ENCODE measurements at regions not wholly inside any gene's neighbourhood (a gene's known extent, or its start where the extent isn't known, plus 50 kb on each side); places are given as distances from the start of the nearest gene placed in this dataset.

DNA sequence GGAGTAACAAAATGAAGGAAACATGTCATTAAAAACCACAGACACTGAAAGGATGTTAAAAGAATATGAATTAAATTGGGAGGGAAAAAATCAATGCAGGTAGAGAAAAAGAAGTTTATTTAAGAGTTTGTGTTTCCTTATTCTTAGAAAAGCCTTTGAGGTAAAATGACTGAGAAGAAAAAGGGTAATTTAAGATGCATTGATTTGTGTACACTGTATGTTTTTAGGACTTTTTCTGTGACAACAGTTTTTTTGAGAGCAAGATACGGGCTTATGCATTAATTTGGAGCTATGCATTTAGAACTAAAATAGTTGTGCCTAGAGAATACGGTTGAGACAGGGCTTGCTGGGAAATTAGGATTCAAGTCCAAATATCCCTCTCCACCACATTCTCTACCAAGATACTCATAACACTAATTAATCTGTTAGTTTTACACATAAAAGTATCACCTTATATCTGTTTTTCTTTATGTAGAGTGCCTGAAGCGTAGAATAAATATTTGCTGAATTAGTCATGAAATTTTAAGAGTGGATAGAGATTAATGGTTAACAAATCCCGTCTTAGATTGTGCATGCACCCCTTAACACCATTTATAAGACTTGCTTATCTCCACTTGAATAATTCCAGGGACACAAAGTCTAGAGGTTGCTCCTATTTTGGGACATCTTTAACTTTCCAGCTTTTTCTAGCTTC, 232.5 kb downstream of the PCDH7 start:
- Histone ChIP-seq H3K36me3 (ENCODE audit: control insufficient read depth, insufficient read depth, low read length) (no peaks in the 10 kb centered on the region), H3K4me3 (ENCODE audit: low read length) (no peak overlapping the region), H3K9me3 (ENCODE audit: control insufficient read depth, insufficient read depth, low read length) (no peaks in the 10 kb centered on the region), H3K4me1 (ENCODE audit: control insufficient read depth, insufficient read depth, low read length) (no peaks in the 10 kb centered on the region), H3K27ac (ENCODE audit: low read length) (no peak overlapping the region), H3K27me3 (ENCODE audit: control insufficient read depth, insufficient read depth, low read length) (no peaks in the 10 kb centered on the region)
- DNase-seq (ENCODE audit: low read depth, low spot score): no peak
- WGBS (ENCODE audit: insufficient coverage, insufficient read length): no CpG with 5 or more reads among the region's 4 CpGs

- Histone ChIP-seq H3K27ac (ENCODE audit: low read length) (no peak overlapping the region), H3K9me3 (ENCODE audit: control insufficient read depth, insufficient read depth, low read length) (no peaks in the 10 kb centered on the region), H3K36me3 (ENCODE audit: control insufficient read depth, insufficient read depth, low read length) (no peaks in the 10 kb centered on the region), H3K27me3 (ENCODE audit: control insufficient read depth, insufficient read depth, low read length) (no peaks in the 10 kb centered on the region), H3K4me3 (ENCODE audit: low read length) (no peak overlapping the region), H3K4me1 (ENCODE audit: control insufficient read depth, insufficient read depth, low read length) (no peaks in the 10 kb centered on the region)
- WGBS (ENCODE audit: insufficient coverage, insufficient read length): no CpG with 5 or more reads among the region's 1 CpG
- DNase-seq (ENCODE audit: low read depth, low spot score): no peak
These were observed 233.6 kb downstream of the PCDH7 start for GRCh38 chr4:30953799-30954198.

GRCh38 chr4:30956916-30957315, 236.7 kb downstream of the PCDH7 start:
- no peak overlapping the region for H3K27ac ChIP-seq (ENCODE audit: low read length)
- H3K27me3 ChIP-seq (ENCODE audit: control insufficient read depth, insufficient read depth, low read length): no peaks in the 10 kb centered on the region
- no CpG with 5 or more reads among the region's 6 CpGs for WGBS (ENCODE audit: insufficient coverage, insufficient read length)
- no peaks in the 10 kb centered on the region for H3K9me3 ChIP-seq (ENCODE audit: control insufficient read depth, insufficient read depth, low read length)
- H3K4me1 ChIP-seq (ENCODE audit: control insufficient read depth, insufficient read depth, low read length): no peaks in the 10 kb centered on the region
- no peaks in the 10 kb centered on the region for H3K36me3 ChIP-seq (ENCODE audit: control insufficient read depth, insufficient read depth, low read length)
- no peak for DNase-seq (ENCODE audit: low read depth, low spot score)
- no peak overlapping the region for H3K4me3 ChIP-seq (ENCODE audit: low read length)

DNA sequence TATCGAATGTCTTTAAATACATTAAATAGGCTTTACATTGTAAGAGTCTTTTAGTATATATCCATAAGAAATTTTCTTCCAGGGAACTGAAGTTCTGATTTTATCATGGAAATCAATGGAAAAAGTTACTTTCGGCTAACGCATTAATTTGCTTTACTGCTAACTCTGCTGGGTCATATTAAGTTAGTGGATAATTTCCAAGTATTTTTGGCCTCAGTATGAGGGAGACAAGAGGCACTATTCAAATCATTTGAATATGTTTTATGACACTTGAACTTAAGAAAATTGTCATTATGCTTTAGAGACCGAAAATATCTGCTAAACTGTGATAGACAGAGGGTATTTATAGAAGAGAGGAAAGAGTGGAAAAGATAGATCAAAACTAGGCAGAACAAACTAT, 237.5 kb downstream of the PCDH7 start:
- no peaks in the 10 kb centered on the region for H3K9me3 ChIP-seq (ENCODE audit: control insufficient read depth, insufficient read depth, low read length)
- DNase-seq (ENCODE audit: low read depth, low spot score): no peak
- no peaks in the 10 kb centered on the region for H3K27me3 ChIP-seq (ENCODE audit: control insufficient read depth, insufficient read depth, low read length)
- no peak overlapping the region for H3K27ac ChIP-seq (ENCODE audit: low read length)
- WGBS (ENCODE audit: insufficient coverage, insufficient read length): no CpG with 5 or more reads among the region's 4 CpGs
- no peaks in the 10 kb centered on the region for H3K4me1 ChIP-seq (ENCODE audit: control insufficient read depth, insufficient read depth, low read length)
- H3K36me3 ChIP-seq (ENCODE audit: control insufficient read depth, insufficient read depth, low read length): no peaks in the 10 kb centered on the region
- H3K4me3 ChIP-seq (ENCODE audit: low read length): no peak overlapping the region

DNA sequence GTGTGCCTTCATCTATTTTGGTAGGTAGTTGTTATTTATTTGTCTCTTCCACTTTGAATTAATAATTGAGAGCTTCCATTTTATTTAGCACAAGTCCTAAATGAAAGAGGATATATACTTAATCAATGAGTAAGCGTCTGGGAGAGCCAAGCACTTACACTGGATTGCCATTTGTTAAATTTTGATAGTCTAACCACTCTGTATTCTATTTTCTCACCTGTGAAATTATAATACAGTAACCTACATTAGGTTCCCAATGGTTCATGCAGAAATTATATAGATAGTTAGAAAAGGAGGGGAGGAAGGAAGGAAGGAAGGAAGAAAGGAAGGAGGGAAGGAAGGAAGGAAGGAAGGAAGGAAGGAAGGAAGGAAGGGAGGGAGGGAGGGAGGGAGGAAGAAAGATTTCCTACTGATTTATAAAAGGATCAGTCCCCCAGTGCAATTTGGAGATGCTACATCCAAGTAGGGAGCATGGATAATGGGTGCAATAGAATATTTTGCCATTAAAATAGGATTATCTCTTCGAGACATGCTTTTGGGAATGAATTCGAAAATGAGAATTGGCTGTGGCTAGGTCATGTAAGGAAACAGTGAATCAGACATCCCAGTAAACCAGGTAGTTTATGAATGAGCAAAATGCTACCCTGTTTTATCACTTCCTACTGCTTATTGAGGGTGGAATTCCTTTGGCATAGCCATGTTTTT, 239.8 kb downstream of the PCDH7 start:
- H3K27me3 ChIP-seq (ENCODE audit: control insufficient read depth, insufficient read depth, low read length): no peaks in the 10 kb centered on the region
- H3K4me3 ChIP-seq (ENCODE audit: low read length): no peak overlapping the region
- H3K4me1 ChIP-seq (ENCODE audit: control insufficient read depth, insufficient read depth, low read length): no peaks in the 10 kb centered on the region
- no peaks in the 10 kb centered on the region for H3K9me3 ChIP-seq (ENCODE audit: control insufficient read depth, insufficient read depth, low read length)
- no peaks in the 10 kb centered on the region for H3K36me3 ChIP-seq (ENCODE audit: control insufficient read depth, insufficient read depth, low read length)
- no peak for DNase-seq (ENCODE audit: low read depth, low spot score)
- no CpG with 5 or more reads among the region's 3 CpGs for WGBS (ENCODE audit: insufficient coverage, insufficient read length)
- no peak overlapping the region for H3K27ac ChIP-seq (ENCODE audit: low read length)

DNA sequence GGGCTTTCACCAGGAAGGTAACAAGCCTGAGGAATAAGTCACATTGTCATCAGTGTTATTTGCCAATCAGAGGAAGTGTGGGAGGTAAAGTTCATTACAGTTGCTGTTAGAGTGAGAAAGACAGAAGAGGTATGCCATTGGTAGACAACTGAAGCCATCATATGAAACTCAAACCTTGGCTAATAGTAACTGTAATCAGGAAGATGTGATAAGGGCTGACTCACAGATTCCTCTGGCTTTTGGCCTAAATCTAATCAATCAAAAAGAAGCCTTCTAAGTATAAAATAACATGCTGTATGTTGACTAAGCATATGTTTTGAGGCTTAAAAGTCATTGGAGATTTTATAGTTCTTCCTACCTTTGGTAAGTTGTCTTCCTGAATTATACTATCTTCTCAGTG, 242.8 kb downstream of the PCDH7 start:
- H3K36me3 ChIP-seq (ENCODE audit: control insufficient read depth, insufficient read depth, low read length): no peaks in the 10 kb centered on the region
- no peaks in the 10 kb centered on the region for H3K9me3 ChIP-seq (ENCODE audit: control insufficient read depth, insufficient read depth, low read length)
- DNase-seq (ENCODE audit: low read depth, low spot score): no peak
- H3K27ac ChIP-seq (ENCODE audit: low read length): no peak overlapping the region
- no peak overlapping the region for H3K4me3 ChIP-seq (ENCODE audit: low read length)
- H3K4me1 ChIP-seq (ENCODE audit: control insufficient read depth, insufficient read depth, low read length): no peaks in the 10 kb centered on the region
- no peaks in the 10 kb centered on the region for H3K27me3 ChIP-seq (ENCODE audit: control insufficient read depth, insufficient read depth, low read length)

DNA sequence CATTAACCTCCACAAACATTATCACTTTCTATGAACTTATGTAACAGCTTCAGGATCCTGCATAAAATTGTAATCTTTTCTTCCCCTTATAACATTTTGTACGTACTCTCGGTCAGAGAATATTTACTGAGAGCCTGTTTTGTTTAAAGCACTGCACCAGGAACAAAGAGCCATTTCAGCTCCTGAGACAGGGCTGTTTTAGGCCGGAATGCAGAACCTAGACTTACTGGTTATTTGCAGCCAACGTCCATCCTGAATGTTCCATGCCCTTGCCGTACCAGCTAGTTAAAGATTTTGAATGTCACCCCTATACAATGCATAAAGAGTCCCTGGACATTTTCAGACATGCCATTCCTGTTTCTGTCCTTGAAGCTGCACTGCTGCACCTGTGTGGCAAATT, 248.8 kb downstream of the PCDH7 start:
- no peaks in the 10 kb centered on the region for H3K27me3 ChIP-seq (ENCODE audit: control insufficient read depth, insufficient read depth, low read length)
- H3K4me1 ChIP-seq (ENCODE audit: control insufficient read depth, insufficient read depth, low read length): no peaks in the 10 kb centered on the region
- DNase-seq (ENCODE audit: low read depth, low spot score): no peak
- no peaks in the 10 kb centered on the region for H3K36me3 ChIP-seq (ENCODE audit: control insufficient read depth, insufficient read depth, low read length)
- WGBS (ENCODE audit: insufficient coverage, insufficient read length): no CpG with 5 or more reads among the region's 5 CpGs
- no peaks in the 10 kb centered on the region for H3K9me3 ChIP-seq (ENCODE audit: control insufficient read depth, insufficient read depth, low read length)
- no peak overlapping the region for H3K27ac ChIP-seq (ENCODE audit: low read length)
- H3K4me3 ChIP-seq (ENCODE audit: low read length): no peak overlapping the region

- H3K4me1 ChIP-seq (ENCODE audit: control insufficient read depth, insufficient read depth, low read length): no peaks in the 10 kb centered on the region
- no peak overlapping the region for H3K27ac ChIP-seq (ENCODE audit: low read length)
- no peak for DNase-seq (ENCODE audit: low read depth, low spot score)
- no peak overlapping the region for H3K4me3 ChIP-seq (ENCODE audit: low read length)
- no peaks in the 10 kb centered on the region for H3K27me3 ChIP-seq (ENCODE audit: control insufficient read depth, insufficient read depth, low read length)
- no peaks in the 10 kb centered on the region for H3K9me3 ChIP-seq (ENCODE audit: control insufficient read depth, insufficient read depth, low read length)
- WGBS (ENCODE audit: insufficient coverage, insufficient read length): 100% methylated on average over 1 of the region's 3 CpGs
- no peaks in the 10 kb centered on the region for H3K36me3 ChIP-seq (ENCODE audit: control insufficient read depth, insufficient read depth, low read length)
These were observed 252.4 kb downstream of the PCDH7 start for GRCh38 chr4:30972542-30972941.

- Histone ChIP-seq H3K27ac (ENCODE audit: low read length) (no peak overlapping the region), H3K36me3 (ENCODE audit: control insufficient read depth, insufficient read depth, low read length) (no peaks in the 10 kb centered on the region)
These were observed 253.8 kb downstream of the PCDH7 start for GRCh38 chr4:30973993-30974392.

GRCh38 chr4:30979402-30979801, 259.2 kb downstream of the PCDH7 start:
- DNase-seq (ENCODE audit: low read depth, low spot score): no peak
- no peaks in the 10 kb centered on the region for H3K36me3 ChIP-seq (ENCODE audit: control insufficient read depth, insufficient read depth, low read length)
- no peaks in the 10 kb centered on the region for H3K9me3 ChIP-seq (ENCODE audit: control insufficient read depth, insufficient read depth, low read length)
- no peaks in the 10 kb centered on the region for H3K4me1 ChIP-seq (ENCODE audit: control insufficient read depth, insufficient read depth, low read length)
- no CpG with 5 or more reads among the region's 2 CpGs for WGBS (ENCODE audit: insufficient coverage, insufficient read length)
- no peak overlapping the region for H3K4me3 ChIP-seq (ENCODE audit: low read length)
- H3K27me3 ChIP-seq (ENCODE audit: control insufficient read depth, insufficient read depth, low read length): no peaks in the 10 kb centered on the region
- no peak overlapping the region for H3K27ac ChIP-seq (ENCODE audit: low read length)

More at GRCh38 chr4:30973993-30974392, 253.8 kb downstream of the PCDH7 start:
- Histone ChIP-seq H3K27me3 (ENCODE audit: control insufficient read depth, insufficient read depth, low read length) (no peaks in the 10 kb centered on the region), H3K4me3 (ENCODE audit: low read length) (no peak overlapping the region), H3K9me3 (ENCODE audit: control insufficient read depth, insufficient read depth, low read length) (no peaks in the 10 kb centered on the region), H3K4me1 (ENCODE audit: control insufficient read depth, insufficient read depth, low read length) (no peaks in the 10 kb centered on the region)
- no peak for DNase-seq (ENCODE audit: low read depth, low spot score)

DNA sequence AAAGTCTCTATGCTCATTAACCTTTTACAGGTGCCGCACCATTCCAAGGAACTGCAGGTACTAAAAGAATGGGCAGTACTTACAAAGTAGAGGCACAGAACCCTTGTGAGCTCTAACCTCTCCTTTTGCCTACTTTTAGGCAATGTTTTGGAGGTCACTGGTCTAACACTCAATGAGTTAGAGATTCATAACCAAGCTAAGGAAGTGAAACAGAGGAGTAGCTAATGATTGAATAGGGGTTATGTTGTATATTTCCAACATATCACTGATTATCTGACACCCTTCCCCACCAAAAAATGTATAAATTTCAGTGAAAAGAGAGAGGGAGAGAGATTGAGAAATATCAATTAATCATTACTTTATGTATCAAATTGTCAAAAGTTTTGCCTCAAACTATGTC, 269.3 kb downstream of the PCDH7 start:
- Histone ChIP-seq H3K27me3 (ENCODE audit: control insufficient read depth, insufficient read depth, low read length) (no peaks in the 10 kb centered on the region), H3K9me3 (ENCODE audit: control insufficient read depth, insufficient read depth, low read length) (no peaks in the 10 kb centered on the region), H3K36me3 (ENCODE audit: control insufficient read depth, insufficient read depth, low read length) (no peaks in the 10 kb centered on the region), H3K4me1 (ENCODE audit: control insufficient read depth, insufficient read depth, low read length) (no peaks in the 10 kb centered on the region), H3K4me3 (ENCODE audit: low read length) (no peak overlapping the region), H3K27ac (ENCODE audit: low read length) (no peak overlapping the region)
- no CpG with 5 or more reads among the region's 1 CpG for WGBS (ENCODE audit: insufficient coverage, insufficient read length)
- DNase-seq (ENCODE audit: low read depth, low spot score): no peak

All from iPS DF 6.9 (cell line).